Ectodermal cell (in vitro differentiated cells): ENCODE measurements at regions not wholly inside any gene's neighbourhood (a gene's known extent, or its start where the extent isn't known, plus 50 kb on each side); places are given as distances from the start of the nearest gene placed in this dataset.

Experiments used
- H3K27ac ChIP-seq: 2 replicates; pipeline ENCODE4 v1.7.0; 2013; ENCODE audit warnings: mild to moderate bottlenecking, low read depth, low read length; ENCODE audit not compliant: insufficient read depth, poor library complexity, severe bottlenecking
- H3K27me3 ChIP-seq: 2 replicates; pipeline ENCODE4 v1.7.0; 2013; ENCODE audit warnings: mild to moderate bottlenecking, low read length; ENCODE audit not compliant: insufficient read depth, control insufficient read depth, poor library complexity, severe bottlenecking
- H3K36me3 ChIP-seq: one replicate; pipeline ENCODE4 v1.7.0; 2013; ENCODE audit warnings: low read length; ENCODE audit not compliant: control insufficient read depth, insufficient read depth
- H3K4me1 ChIP-seq: one replicate; pipeline ENCODE4 v1.7.0; 2013; ENCODE audit warnings: low read length; ENCODE audit not compliant: control insufficient read depth, insufficient read depth
- H3K4me3 ChIP-seq: 2 replicates; pipeline ENCODE4 v1.7.0; 2013; ENCODE audit warnings: low read depth, low read length, control low read depth; ENCODE audit not compliant: insufficient read depth
- H3K9me3 ChIP-seq: 2 replicates; pipeline ENCODE4 v1.7.0; 2013; ENCODE audit warnings: mild to moderate bottlenecking, low read length, moderate library complexity; ENCODE audit not compliant: control insufficient read depth
- WGBS, 2 experiments: methylation state at CpG; one replicate each; pipeline ENCODE4 v1.1.7; 2013; ENCODE audit warnings: missing lambda C conversion rate in 2 of 2; 5-methylcytosine and 5-hydroxymethylcytosine counted together

GRCh38 chr14:98598576-98598975 is 673.4 kb downstream of the BCL11B start:
- H3K4me1 ChIP-seq = peaks cover 6% of the 10 kb centered on the region
- H3K9me3 ChIP-seq = no peaks in the 10 kb centered on the region
- 93 to 99% methylated on average over 6 of the region's 6 CpGs for WGBS, 2 experiments
- H3K27ac ChIP-seq = no peak overlapping the region
- no peak overlapping the region for H3K4me3 ChIP-seq
- no peaks in the 10 kb centered on the region for H3K36me3 ChIP-seq
- H3K27me3 ChIP-seq = no peaks in the 10 kb centered on the region

- 77 to 85% methylated on average over 5 of the region's 5 CpGs for WGBS, 2 experiments
- no peak overlapping the region for H3K27ac ChIP-seq
- H3K36me3 ChIP-seq = no peaks in the 10 kb centered on the region
- no peaks in the 10 kb centered on the region for H3K27me3 ChIP-seq
- peaks cover 1% of the 10 kb centered on the region for H3K4me1 ChIP-seq
- no peak overlapping the region for H3K4me3 ChIP-seq
- H3K9me3 ChIP-seq = no peaks in the 10 kb centered on the region
Observed at GRCh38 chr14:98599082-98599481, 672.9 kb downstream of the BCL11B start.

GRCh38 chr14:98602983-98603382 is 669.0 kb downstream of the BCL11B start:
- H3K27me3 ChIP-seq = no peaks in the 10 kb centered on the region
- no peaks in the 10 kb centered on the region for H3K36me3 ChIP-seq
- H3K4me3 ChIP-seq = no peak overlapping the region
- no peaks in the 10 kb centered on the region for H3K4me1 ChIP-seq
- WGBS, 2 experiments = 84 to 89% methylated on average over 7 of the region's 7 CpGs
- no peaks in the 10 kb centered on the region for H3K9me3 ChIP-seq
- H3K27ac ChIP-seq = no peak overlapping the region

GRCh38 chr14:98605043-98605442 is 667.0 kb downstream of the BCL11B start:
- Histone ChIP-seq H3K4me3 (no peak overlapping the region), H3K4me1 (no peaks in the 10 kb centered on the region), H3K27me3 (no peaks in the 10 kb centered on the region), H3K36me3 (no peaks in the 10 kb centered on the region), H3K27ac (no peak overlapping the region), H3K9me3 (no peaks in the 10 kb centered on the region)
- 89 to 90% methylated on average over 2 of the region's 2 CpGs for WGBS, 2 experiments

- H3K27ac ChIP-seq = no peak overlapping the region
- H3K4me1 ChIP-seq = no peaks in the 10 kb centered on the region
- 77 to 78% methylated on average over 8 of the region's 8 CpGs for WGBS, 2 experiments
- no peaks in the 10 kb centered on the region for H3K36me3 ChIP-seq
- no peak overlapping the region for H3K4me3 ChIP-seq
- H3K27me3 ChIP-seq = no peaks in the 10 kb centered on the region
- H3K9me3 ChIP-seq = no peaks in the 10 kb centered on the region
Observed at GRCh38 chr14:98606041-98606640, 665.9 kb downstream of the BCL11B start.

GRCh38 chr14:98606816-98607215 is 665.2 kb downstream of the BCL11B start:
- H3K9me3 ChIP-seq = no peaks in the 10 kb centered on the region
- H3K36me3 ChIP-seq = no peaks in the 10 kb centered on the region
- WGBS, 2 experiments = 92 to 93% methylated on average over 4 of the region's 4 CpGs
- no peak overlapping the region for H3K4me3 ChIP-seq
- H3K27me3 ChIP-seq = no peaks in the 10 kb centered on the region
- no peaks in the 10 kb centered on the region for H3K4me1 ChIP-seq
- no peak overlapping the region for H3K27ac ChIP-seq

- Histone ChIP-seq H3K4me1 (no peaks in the 10 kb centered on the region), H3K36me3 (no peaks in the 10 kb centered on the region), H3K4me3 (no peak overlapping the region), H3K27ac (no peak overlapping the region), H3K9me3 (no peaks in the 10 kb centered on the region), H3K27me3 (no peaks in the 10 kb centered on the region)
- WGBS, 2 experiments = 89 to 90% methylated on average over 4 of the region's 4 CpGs
Observed at GRCh38 chr14:98607341-98607910, 664.6 kb downstream of the BCL11B start.

- Histone ChIP-seq H3K4me3 (no peak overlapping the region), H3K4me1 (no peaks in the 10 kb centered on the region), H3K27me3 (no peaks in the 10 kb centered on the region), H3K36me3 (no peaks in the 10 kb centered on the region), H3K9me3 (no peaks in the 10 kb centered on the region), H3K27ac (no peak overlapping the region)
- WGBS, 2 experiments = 91 to 93% methylated on average over 11 of the region's 11 CpGs
Observed at GRCh38 chr14:98608071-98609060, 663.6 kb downstream of the BCL11B start.

- H3K4me1 ChIP-seq = no peaks in the 10 kb centered on the region
- 85 to 90% methylated on average over 6 of the region's 6 CpGs for WGBS, 2 experiments
- no peaks in the 10 kb centered on the region for H3K36me3 ChIP-seq
- H3K9me3 ChIP-seq = no peaks in the 10 kb centered on the region
- no peaks in the 10 kb centered on the region for H3K27me3 ChIP-seq
- no peak overlapping the region for H3K4me3 ChIP-seq
- no peak overlapping the region for H3K27ac ChIP-seq
Observed at GRCh38 chr14:98612434-98613200, 659.4 kb downstream of the BCL11B start.
